ENCODE measurements at regions not wholly inside any gene's neighbourhood (a gene's known extent, or its start where the extent isn't known, plus 50 kb on each side); places are given as distances from the start of the nearest gene placed in this dataset.

GRCh38 chr2:139949242-139949972 is 1169.2 kb upstream of the NXPH2 start:
- no peak for TF ChIP-seq GATA2 (IDR thresholded peaks at IDR 0.05; ENCODE audit: low read depth, low read length)
- TF ChIP-seq GATA3 (IDR thresholded peaks at IDR 0.05; ENCODE audit: low read depth, low read length), result no peak

DNA sequence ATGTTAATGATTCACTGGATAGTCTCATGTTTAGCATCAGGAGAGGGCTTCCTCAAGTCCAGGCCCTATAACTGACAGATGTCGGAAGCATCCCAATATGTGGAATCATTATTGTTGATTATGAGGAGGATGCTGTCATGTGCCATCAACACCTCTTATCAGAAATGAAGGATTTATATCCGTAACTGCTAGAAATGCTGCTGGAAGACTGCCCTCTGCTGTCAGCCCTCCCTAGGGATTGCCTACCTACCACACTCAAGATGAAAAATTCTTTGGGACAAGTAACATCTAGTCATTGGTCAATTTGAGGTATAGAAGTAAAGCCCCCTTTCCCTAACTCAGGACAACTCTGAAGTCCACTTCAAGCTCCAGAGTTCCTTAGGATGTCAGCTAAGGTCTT is 1166.5 kb upstream of the NXPH2 start:
- TF ChIP-seq GATA3 (IDR thresholded peaks at IDR 0.05; ENCODE audit: low read depth, low read length) (no peak), GATA2 (IDR thresholded peaks at IDR 0.05; ENCODE audit: low read depth, low read length) (no peak)

- TF ChIP-seq GATA2 (IDR thresholded peaks at IDR 0.05; ENCODE audit: low read depth, low read length) (no peak), GATA3 (IDR thresholded peaks at IDR 0.05; ENCODE audit: low read depth, low read length) (no peak)
Measured at GRCh38 chr2:139940686-139941085, 1160.5 kb upstream of the NXPH2 start.

DNA sequence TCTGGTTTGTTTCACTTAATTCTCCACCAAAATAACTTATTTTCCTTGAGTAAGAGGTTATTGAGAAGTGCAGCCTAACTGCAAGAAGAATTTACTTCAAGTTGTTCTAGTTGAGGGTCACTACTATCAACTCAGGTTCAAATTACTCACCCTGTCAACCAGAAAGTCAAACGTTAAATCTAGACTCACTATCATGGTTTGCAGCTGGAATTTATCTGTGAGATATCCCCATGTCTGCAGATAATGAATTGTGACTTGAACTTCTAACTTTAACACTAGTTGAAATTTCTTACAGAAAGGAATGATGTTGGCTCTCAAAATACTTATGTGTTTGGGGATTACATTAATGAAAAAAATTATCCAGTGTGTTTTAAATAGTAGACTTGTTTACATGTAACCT is 1145.7 kb upstream of the NXPH2 start:
- TF ChIP-seq GATA3 (IDR thresholded peaks at IDR 0.05; ENCODE audit: low read depth, low read length), result no peak
- no peak for TF ChIP-seq GATA2 (IDR thresholded peaks at IDR 0.05; ENCODE audit: low read depth, low read length)

GRCh38 chr2:139924070-139924469 is 1143.9 kb upstream of the NXPH2 start:
- TF ChIP-seq GATA3 (IDR thresholded peaks at IDR 0.05; ENCODE audit: low read depth, low read length), result no peak
- no peak for TF ChIP-seq GATA2 (IDR thresholded peaks at IDR 0.05; ENCODE audit: low read depth, low read length)

DNA sequence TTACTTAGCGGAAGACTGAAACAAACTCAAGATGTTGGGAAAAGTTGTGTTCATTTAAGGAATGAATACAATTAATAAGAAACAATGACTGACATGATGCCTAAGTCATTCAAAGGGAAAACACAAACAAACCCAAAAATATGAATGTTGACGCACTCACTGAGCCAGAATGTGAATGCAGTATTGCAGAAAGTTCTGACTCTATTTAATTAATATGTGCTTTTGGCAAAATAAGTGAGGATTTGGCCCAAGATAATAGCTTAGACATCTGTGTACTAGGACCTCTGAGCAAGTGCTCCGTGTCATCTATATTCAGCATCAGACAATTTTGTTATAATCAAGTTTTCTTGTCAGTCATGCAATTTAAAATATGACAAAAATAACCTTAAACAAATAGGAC is 1138.8 kb upstream of the NXPH2 start:
- TF ChIP-seq GATA2 (IDR thresholded peaks at IDR 0.05; ENCODE audit: low read depth, low read length) (no peak), GATA3 (IDR thresholded peaks at IDR 0.05; ENCODE audit: low read depth, low read length) (no peak)

- TF ChIP-seq GATA3 (IDR thresholded peaks at IDR 0.05; ENCODE audit: low read depth, low read length) (no peak), GATA2 (IDR thresholded peaks at IDR 0.05; ENCODE audit: low read depth, low read length) (no peak)
Measured at GRCh38 chr2:139917690-139918384, 1137.6 kb upstream of the NXPH2 start.

DNA sequence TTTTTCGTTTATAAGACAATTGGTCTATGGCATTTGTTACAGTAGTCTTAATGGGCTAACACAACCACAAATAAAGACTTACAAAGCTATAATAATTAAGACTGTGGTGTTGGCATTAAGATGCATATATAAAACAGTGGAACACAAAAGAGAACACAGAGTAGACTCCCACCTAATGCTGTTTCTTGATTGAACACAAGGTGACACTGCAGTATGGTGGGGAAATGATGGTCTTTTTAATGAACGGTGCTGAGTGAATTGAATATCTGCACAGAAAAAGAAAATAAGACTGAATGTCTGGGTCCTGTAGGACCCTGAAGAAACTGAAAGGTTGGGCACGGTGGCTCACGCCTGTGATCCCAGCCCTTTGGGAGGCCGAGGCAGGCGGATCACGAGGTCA is 1136.6 kb upstream of the NXPH2 start:
- TF ChIP-seq GATA3 (IDR thresholded peaks at IDR 0.05; ENCODE audit: low read depth, low read length) (no peak), GATA2 (IDR thresholded peaks at IDR 0.05; ENCODE audit: low read depth, low read length) (no peak)

GRCh38 chr2:139911160-139911559 is 1131.0 kb upstream of the NXPH2 start:
- no peak for TF ChIP-seq GATA2 (IDR thresholded peaks at IDR 0.05; ENCODE audit: low read depth, low read length)
- TF ChIP-seq GATA3 (IDR thresholded peaks at IDR 0.05; ENCODE audit: low read depth, low read length), result no peak

DNA sequence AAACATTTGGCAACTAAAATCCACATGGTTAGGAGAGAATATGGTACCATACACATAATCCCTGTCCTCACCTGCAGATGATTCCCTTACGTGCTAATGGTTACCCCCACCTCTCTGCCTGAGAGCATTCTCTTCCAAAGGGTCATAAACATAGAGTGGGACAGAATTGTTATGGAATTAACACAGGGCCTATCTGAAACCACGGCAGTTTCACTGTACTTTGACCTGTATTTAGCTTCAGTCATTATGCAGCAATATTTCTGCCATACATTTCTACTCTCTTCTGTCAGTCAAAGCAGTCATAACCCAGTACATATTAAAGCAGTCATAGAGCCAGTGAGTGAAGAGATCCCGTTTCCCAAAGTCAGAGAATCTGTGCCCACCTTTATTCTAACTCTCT is 1128.9 kb upstream of the NXPH2 start:
- no peak for TF ChIP-seq GATA3 (IDR thresholded peaks at IDR 0.05; ENCODE audit: low read depth, low read length)
- TF ChIP-seq GATA2 (IDR thresholded peaks at IDR 0.05; ENCODE audit: low read depth, low read length), result no peak

GRCh38 chr2:139905624-139906023 is 1125.4 kb upstream of the NXPH2 start:
- TF ChIP-seq GATA3 (IDR thresholded peaks at IDR 0.05; ENCODE audit: low read depth, low read length), result no peak
- no peak for TF ChIP-seq GATA2 (IDR thresholded peaks at IDR 0.05; ENCODE audit: low read depth, low read length)

- TF ChIP-seq GATA2 (IDR thresholded peaks at IDR 0.05; ENCODE audit: low read depth, low read length), result no peak
Measured at GRCh38 chr2:139891636-139892035, 1111.4 kb upstream of the NXPH2 start.

DNA sequence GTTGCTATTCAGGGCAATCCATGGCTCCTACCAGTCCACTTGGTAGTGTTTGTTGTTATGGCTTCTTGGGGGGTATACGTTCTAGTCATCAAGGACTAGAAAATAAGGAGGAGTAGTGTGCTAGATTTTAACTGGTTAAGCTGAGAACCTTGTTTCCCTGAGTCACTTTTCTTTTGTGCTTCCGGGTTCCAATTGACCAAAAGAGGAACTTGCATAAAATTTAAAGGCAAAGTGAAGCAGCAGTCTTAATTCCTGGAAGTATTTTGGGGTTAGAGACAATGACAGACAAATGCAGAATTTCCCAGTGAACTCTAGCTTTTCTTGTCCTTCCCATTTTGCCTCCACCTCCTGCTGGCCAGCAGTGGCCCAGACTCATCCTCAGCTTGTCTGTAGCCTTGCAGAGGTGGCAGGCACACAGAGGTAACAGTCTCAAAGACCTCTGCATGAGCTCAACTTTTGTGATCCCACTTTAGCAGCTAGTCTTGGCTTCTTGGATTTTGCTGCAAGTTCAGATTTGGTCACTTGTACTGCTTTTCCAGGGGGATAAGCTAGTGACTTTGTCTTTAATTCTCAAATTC is 1105.8 kb upstream of the NXPH2 start:
- no peak for TF ChIP-seq GATA3 (IDR thresholded peaks at IDR 0.05; ENCODE audit: low read depth, low read length)
- no peak for TF ChIP-seq GATA2 (IDR thresholded peaks at IDR 0.05; ENCODE audit: low read depth, low read length)

GRCh38 chr2:139876964-139877363 is 1096.8 kb upstream of the NXPH2 start:
- TF ChIP-seq GATA2 (IDR thresholded peaks at IDR 0.05; ENCODE audit: low read depth, low read length) (no peak), GATA3 (IDR thresholded peaks at IDR 0.05; ENCODE audit: low read depth, low read length) (no peak)

- TF ChIP-seq GATA2 (IDR thresholded peaks at IDR 0.05; ENCODE audit: low read depth, low read length) (no peak), GATA3 (IDR thresholded peaks at IDR 0.05; ENCODE audit: low read depth, low read length) (no peak)
Measured at GRCh38 chr2:139876321-139876720, 1096.1 kb upstream of the NXPH2 start.
